ENCODE measurements at regions not wholly inside any gene's neighbourhood (a gene's known extent, or its start where the extent isn't known, plus 50 kb on each side); places are given as distances from the start of the nearest gene placed in this dataset.

- no peak for DNase-seq
Observed at GRCh38 chr6:91669154-91669870, 1082.4 kb upstream of the MAP3K7 start.

DNA sequence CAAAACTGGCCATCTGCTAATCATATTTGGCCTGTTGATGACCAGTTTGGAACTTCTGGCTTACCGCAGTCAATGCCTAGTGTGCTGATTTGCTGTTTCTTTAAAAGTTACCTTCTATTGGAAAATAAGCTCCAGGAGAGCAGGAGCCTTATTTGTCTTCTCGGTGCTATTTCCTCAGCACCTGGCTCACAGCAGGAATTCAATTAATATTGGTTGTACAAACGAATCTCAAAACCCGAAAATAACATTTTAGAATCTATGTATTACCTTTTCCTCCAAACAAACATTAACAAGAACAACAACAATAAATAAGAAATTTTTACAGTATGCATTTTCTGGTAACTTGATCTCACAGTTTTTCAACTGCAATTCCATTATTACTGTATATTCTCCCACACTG is 1080.7 kb upstream of the MAP3K7 start:
- no peak for DNase-seq

GRCh38 chr6:91664327-91664959 is 1077.6 kb upstream of the MAP3K7 start:
- no peak for DNase-seq

DNA sequence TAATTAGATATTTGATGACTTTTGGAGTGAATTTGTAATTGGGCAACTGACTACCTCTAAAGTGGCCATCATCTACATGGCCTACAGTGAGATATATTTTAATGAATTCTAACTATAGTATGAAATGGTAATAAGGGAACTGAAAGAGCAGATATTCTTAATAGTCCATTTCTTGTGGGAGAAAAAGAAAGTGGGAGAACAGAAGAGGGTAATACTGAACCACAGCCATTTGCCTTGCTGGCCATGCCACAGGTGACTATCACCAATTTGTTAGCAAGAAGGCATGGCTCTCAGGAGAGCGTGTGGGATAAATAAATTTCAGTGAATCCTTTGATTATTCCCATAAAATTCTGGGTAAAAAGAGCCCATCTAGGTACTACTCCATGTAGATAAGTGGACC is 1074.0 kb upstream of the MAP3K7 start:
- no peak for DNase-seq

DNA sequence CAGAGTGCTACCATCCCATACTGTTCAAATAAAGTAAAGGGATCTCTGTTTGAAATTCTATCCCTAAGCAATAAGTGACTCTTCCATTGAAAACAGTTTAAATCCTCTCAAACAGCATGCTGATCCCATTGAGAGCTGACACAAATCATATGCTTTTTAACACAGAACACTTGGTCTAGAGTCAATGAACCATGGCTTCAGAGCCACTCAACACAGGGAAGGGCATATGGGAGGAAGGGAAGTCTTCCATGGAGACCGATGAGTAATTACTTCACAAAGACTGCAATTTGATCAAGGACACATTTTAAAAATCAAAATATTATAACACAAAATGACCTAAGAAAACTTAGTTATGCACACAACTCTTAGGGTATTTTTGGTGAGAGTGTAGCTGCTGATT is 1073.0 kb upstream of the MAP3K7 start:
- DNase-seq: no peak

GRCh38 chr6:91654793-91655192 is 1067.9 kb upstream of the MAP3K7 start:
- DNase-seq: no peak

- DNase-seq: no peak
Observed at GRCh38 chr6:91654357-91654756, 1067.5 kb upstream of the MAP3K7 start.

GRCh38 chr6:91653895-91654294 is 1067.0 kb upstream of the MAP3K7 start:
- no peak for DNase-seq

GRCh38 chr6:91653076-91653723 is 1066.3 kb upstream of the MAP3K7 start:
- DNase-seq: no peak

- DNase-seq: no peak
Observed at GRCh38 chr6:91646649-91647048, 1059.8 kb upstream of the MAP3K7 start.

GRCh38 chr6:91645811-91646210 is 1058.9 kb upstream of the MAP3K7 start:
- no peak for DNase-seq

GRCh38 chr6:91637217-91637616 is 1050.3 kb upstream of the MAP3K7 start:
- DNase-seq: no peak

DNA sequence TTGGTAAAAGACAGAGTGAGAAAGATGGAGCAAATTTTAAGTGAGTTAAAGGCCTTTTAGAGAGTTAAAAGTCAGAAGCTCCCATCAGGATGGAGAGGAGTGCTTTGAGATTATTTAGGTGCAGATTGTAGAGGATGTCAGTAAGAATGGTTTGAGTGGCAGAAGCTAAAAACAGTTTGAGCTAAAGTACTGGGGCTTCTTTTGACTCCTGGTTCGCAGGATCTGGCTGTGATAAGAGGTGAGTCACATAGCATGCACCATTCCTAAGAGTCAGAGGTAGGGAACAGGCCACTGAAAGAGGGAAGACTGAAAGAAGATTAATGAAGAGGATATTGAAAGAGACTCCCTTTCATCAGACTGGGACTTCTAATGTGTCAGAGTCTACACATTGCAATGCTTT is 1047.9 kb upstream of the MAP3K7 start:
- no peak for DNase-seq

- DNase-seq: no peak
Observed at GRCh38 chr6:91633374-91634111, 1046.7 kb upstream of the MAP3K7 start.

GRCh38 chr6:91632308-91632707 is 1045.4 kb upstream of the MAP3K7 start:
- DNase-seq: no peak

- no peak for DNase-seq
Observed at GRCh38 chr6:91631227-91631626, 1044.4 kb upstream of the MAP3K7 start.

DNA sequence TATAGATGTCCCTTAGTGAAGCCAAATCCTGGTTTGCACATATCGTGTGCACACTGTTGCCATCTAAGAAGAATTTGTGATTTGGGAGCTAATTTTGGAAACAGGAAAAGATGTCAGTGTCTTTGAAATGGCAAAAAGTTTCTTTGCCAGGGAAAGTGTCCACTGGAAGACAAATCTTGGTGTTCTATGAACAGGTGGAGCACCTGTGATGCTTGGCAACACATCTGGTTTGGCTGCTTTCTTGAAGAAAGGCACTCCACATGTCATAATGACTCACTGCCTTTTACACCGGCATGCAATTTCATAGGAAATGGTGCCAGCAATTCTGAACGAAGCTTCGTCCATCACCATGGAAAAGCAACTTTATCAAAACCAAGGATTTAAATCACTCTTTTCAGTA is 1040.0 kb upstream of the MAP3K7 start:
- DNase-seq: no peak

DNA sequence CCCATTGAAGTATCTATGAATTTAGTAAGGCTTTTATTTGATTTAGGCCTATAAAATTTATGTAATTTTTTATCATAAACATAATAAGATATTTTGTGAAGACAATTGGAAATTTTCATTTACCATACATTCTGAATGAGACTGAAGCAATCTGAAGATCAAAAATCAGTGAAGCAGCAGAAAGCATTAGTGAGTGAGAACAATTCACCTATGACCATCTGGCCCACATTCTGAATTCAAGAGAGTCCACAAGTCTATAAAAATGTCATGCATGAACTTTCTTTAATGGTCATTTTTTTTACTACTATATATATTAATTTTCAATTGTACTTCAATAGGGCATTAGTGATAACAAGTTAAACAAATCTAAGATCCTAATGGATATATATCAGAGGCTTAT is 1026.6 kb upstream of the MAP3K7 start:
- no peak for DNase-seq

GRCh38 chr6:91611190-91611589 is 1024.3 kb upstream of the MAP3K7 start:
- DNase-seq: no peak

DNA sequence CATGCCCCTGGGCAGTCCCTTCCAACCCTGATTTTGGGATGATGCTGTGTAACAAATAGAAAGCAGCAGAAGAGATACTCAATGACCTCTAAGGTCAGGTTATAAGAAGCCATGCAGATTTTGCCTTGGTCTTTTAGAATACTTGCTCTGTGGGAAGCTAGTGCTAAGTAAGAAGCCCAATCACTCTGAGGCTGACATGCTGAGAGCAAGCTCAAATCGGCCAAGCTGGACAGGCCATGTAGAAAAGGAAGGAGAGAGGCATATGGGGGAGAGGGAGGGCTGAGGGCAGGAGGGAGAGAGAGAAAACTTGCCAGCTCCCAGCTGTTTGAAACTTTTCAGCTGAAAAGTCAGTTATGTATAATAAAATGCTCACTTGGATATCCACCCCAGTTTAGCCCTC is 1021.6 kb upstream of the MAP3K7 start:
- DNase-seq: no peak

DNA sequence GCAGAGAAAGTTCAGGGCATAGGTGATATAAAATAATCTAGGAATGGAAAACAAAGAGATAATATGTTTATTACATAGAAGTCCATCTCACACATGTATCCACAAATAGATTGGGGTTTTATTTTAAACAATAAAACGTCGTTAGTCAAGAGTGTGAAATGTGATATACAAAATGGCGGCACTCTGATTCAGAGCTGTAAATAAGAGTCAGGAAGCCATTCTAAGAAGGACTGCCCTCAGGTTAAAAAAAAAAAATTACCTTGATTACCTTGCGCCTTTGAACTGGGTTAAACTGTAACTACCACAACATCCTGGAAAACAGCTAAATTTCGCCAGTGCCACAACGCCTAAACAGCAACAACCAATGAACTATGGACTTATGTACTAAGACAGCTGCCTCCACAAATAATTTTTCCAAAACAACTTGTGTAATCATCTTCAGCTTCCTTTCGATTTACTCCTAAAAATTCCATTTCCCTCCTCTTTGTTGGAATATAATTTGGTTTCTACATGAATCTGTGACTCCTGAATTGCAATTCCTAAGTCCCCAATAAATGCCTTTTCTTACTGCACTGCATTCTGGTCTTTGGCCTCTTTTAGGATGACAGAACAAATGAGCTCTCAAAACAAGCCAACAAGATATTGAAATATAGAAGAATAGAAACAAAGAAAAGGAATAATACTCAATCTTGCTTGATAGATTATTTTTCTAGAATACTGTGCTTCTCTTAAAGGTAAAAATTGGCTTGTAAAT is 1019.5 kb upstream of the MAP3K7 start:
- no peak for DNase-seq

DNA sequence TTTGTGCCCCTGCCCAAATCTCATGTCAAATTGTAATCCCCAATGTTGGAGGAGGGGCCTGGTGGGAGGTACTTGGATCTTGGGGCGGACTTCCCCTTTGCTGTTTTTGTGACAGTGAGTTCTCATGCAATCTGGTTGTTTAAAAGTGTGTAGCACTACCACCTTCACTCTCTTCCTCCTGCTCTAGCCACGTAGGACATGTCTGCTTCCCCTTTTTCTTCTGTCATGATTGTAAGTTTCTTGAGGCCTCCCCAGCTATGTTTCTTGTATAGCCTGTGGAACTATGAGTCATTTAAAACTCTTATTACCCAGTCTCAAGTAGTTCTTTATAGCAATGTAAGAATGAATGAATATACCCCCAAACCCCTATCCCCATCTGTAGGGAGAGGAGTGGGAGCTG is 1013.7 kb upstream of the MAP3K7 start:
- no peak for DNase-seq

DNA sequence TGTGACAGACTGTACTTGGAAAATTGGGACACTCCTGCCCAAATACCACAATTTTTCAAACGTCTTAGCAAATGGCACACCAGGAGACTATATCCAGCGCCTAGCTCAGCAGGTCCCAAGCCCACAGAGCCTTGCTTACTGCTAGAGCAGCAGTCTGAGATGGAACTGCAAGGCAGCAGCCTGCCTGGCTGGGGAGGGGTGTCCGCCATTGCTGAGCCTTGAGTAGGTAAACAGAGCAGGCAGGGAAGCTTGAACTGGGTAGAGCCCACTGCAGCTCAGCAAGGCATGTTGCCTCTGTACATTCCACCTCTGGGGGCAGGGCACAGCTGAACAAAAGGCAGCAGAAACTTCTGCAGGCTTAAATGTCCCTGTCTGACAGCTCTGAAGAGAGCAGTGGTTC is 1003.3 kb upstream of the MAP3K7 start:
- no peak for DNase-seq
